ENCODE measurements at regions not wholly inside any gene's neighbourhood (a gene's known extent, or its start where the extent isn't known, plus 50 kb on each side); places are given as distances from the start of the nearest gene placed in this dataset.

- H3K27ac ChIP-seq (ENCODE audit: low read depth, low read length): no peak overlapping the region
Observed at GRCh38 chr21:39034590-39035536, 148.4 kb downstream of the PSMG1 start.

DNA sequence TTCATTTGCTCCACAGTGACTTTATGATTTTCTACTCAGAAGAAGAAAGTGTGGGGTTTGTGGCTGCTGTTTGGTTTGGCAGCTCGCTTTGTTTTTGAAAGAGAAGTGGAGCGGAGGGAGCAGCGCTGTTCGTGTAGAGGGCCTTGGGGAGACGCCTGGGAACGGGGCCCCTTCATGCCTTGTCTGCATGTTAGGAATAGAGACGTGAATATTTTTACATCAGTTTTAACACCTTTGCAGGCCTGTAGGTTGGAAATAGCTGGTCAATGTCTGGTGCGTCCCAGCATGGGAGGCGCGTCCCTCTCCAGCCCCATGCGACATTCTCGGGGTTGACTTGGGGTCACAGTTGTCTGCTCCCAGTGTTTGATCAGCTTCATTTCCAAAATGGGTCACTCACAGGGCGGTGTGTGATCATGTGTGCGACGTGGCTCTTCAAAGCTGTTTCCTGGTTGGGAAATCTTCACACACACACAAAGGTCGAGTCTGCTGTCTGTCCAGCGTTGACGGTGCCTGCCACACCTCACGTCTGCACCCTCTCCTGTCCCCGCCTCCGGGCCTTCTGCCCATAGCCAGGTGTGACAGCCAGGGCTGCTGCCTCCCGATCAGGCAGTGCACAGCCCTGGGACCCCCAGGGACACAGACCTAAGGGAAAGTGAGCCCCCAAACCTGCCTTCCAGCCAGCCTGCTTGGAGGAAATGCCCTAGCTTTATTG, 149.2 kb downstream of the PSMG1 start:
- H3K4me3 ChIP-seq (ENCODE audit: low read depth, low read length): no peak overlapping the region

More at GRCh38 chr21:39034590-39035536, 148.4 kb downstream of the PSMG1 start:
- Histone ChIP-seq H3K36me3 (ENCODE audit: control insufficient read depth, insufficient read depth, low read length) (no peaks in the 10 kb centered on the region), H3K27me3 (ENCODE audit: control insufficient read depth, insufficient read depth, low read length) (no peaks in the 10 kb centered on the region), H3K4me1 (ENCODE audit: control insufficient read depth, insufficient read depth, low read length) (peaks cover 13% of the 10 kb centered on the region), H3K4me3 (ENCODE audit: low read depth, low read length) (no peak overlapping the region), H3K9ac (ENCODE audit: low read length) (no peak overlapping the region), H3K9me3 (ENCODE audit: control insufficient read depth, insufficient read depth, low read depth, low read length) (no peaks in the 10 kb centered on the region)

GRCh38 chr21:39029900-39030884, 153.1 kb downstream of the PSMG1 start:
- Histone ChIP-seq H3K27ac (ENCODE audit: low read depth, low read length) (peak overlapping the region; percentile 44; the same call in 1 of the 2 replicates), H3K4me1 (ENCODE audit: control insufficient read depth, insufficient read depth, low read length) (peaks cover 14% of the 10 kb centered on the region), H3K9ac (ENCODE audit: low read length) (peak overlapping the region; percentile 34), H3K36me3 (ENCODE audit: control insufficient read depth, insufficient read depth, low read length) (no peaks in the 10 kb centered on the region), H3K27me3 (ENCODE audit: control insufficient read depth, insufficient read depth, low read length) (no peaks in the 10 kb centered on the region), H3K9me3 (ENCODE audit: control insufficient read depth, insufficient read depth, low read depth, low read length) (peaks cover 14% of the 10 kb centered on the region), H3K4me3 (ENCODE audit: low read depth, low read length) (no peak overlapping the region)

More for the DNA sequence above, 149.2 kb downstream of the PSMG1 start:
- Histone ChIP-seq H3K4me1 (ENCODE audit: control insufficient read depth, insufficient read depth, low read length) (peaks cover 14% of the 10 kb centered on the region), H3K27me3 (ENCODE audit: control insufficient read depth, insufficient read depth, low read length) (no peaks in the 10 kb centered on the region), H3K9ac (ENCODE audit: low read length) (no peak overlapping the region), H3K27ac (ENCODE audit: low read depth, low read length) (no peak overlapping the region), H3K9me3 (ENCODE audit: control insufficient read depth, insufficient read depth, low read depth, low read length) (no peaks in the 10 kb centered on the region), H3K36me3 (ENCODE audit: control insufficient read depth, insufficient read depth, low read length) (no peaks in the 10 kb centered on the region)

DNA sequence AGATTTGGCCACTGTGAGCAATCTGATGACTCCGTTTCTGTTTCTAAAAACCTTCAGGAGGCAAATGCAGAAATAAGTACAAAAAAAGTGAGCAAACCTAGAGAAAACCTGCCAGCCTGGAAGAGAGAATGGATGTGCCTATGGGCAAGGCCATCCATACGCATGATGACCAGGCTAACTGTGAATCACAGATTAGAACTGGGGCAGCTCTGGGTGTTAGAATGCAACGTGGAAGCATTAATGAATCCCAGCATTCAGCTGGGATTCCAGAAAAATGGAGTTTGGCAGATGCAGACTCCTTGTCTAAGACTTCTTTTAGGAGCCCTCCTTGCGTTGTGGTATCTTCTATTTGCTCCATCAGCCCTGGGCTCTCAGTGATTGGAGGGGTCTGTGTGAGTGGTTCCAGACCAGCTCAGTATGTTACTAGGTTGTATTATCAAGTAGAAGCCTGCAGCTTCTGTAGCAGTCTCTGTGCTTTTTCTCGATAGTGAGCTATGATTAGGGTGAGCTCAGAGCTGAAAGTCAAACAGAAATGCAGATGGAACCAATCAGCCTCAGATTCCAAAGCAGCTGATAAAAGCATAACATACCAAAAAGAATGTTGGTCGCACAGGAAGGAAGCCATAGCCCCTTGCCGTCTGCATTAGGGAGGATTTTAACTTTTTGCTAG, 154.0 kb downstream of the PSMG1 start:
- peaks cover 14% of the 10 kb centered on the region for H3K9me3 ChIP-seq (ENCODE audit: control insufficient read depth, insufficient read depth, low read depth, low read length)
- no peak overlapping the region for H3K27ac ChIP-seq (ENCODE audit: low read depth, low read length)
- H3K36me3 ChIP-seq (ENCODE audit: control insufficient read depth, insufficient read depth, low read length): no peaks in the 10 kb centered on the region
- H3K4me1 ChIP-seq (ENCODE audit: control insufficient read depth, insufficient read depth, low read length): peaks cover 14% of the 10 kb centered on the region
- no peaks in the 10 kb centered on the region for H3K27me3 ChIP-seq (ENCODE audit: control insufficient read depth, insufficient read depth, low read length)
- H3K9ac ChIP-seq (ENCODE audit: low read length): no peak overlapping the region
- no peak overlapping the region for H3K4me3 ChIP-seq (ENCODE audit: low read depth, low read length)

DNA sequence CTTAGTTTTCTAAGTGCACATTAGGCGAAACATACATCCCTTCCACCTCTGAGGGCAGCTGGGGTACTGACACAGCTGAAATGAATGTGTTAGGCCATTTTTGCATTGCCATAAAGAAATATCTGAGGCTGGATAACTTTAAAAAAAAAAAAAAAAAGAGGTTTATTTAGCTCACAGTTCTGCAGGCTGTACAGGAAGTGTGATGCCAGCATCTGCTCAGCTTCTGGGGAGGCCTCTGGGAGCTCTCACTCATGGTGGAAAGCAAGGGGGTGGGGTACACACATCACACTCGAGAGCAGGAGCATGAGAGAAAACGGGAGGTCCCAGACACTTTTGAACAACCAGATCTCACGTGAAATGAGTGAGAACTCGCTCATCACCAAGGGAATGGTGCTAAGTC, 158.1 kb downstream of the PSMG1 start:
- H3K27me3 ChIP-seq (ENCODE audit: control insufficient read depth, insufficient read depth, low read length): no peaks in the 10 kb centered on the region
- H3K4me3 ChIP-seq (ENCODE audit: low read depth, low read length): no peak overlapping the region
- H3K9ac ChIP-seq (ENCODE audit: low read length): no peak overlapping the region
- H3K36me3 ChIP-seq (ENCODE audit: control insufficient read depth, insufficient read depth, low read length): no peaks in the 10 kb centered on the region
- peaks cover 14% of the 10 kb centered on the region for H3K9me3 ChIP-seq (ENCODE audit: control insufficient read depth, insufficient read depth, low read depth, low read length)
- H3K4me1 ChIP-seq (ENCODE audit: control insufficient read depth, insufficient read depth, low read length): peaks cover 20% of the 10 kb centered on the region
- H3K27ac ChIP-seq (ENCODE audit: low read depth, low read length): no peak overlapping the region

GRCh38 chr21:39024538-39024937, 158.7 kb downstream of the PSMG1 start:
- no peak overlapping the region for H3K27ac ChIP-seq (ENCODE audit: low read depth, low read length)
- no peak overlapping the region for H3K9ac ChIP-seq (ENCODE audit: low read length)
- H3K4me1 ChIP-seq (ENCODE audit: control insufficient read depth, insufficient read depth, low read length): peaks cover 16% of the 10 kb centered on the region
- H3K27me3 ChIP-seq (ENCODE audit: control insufficient read depth, insufficient read depth, low read length): no peaks in the 10 kb centered on the region
- H3K4me3 ChIP-seq (ENCODE audit: low read depth, low read length): no peak overlapping the region
- peaks cover 14% of the 10 kb centered on the region for H3K9me3 ChIP-seq (ENCODE audit: control insufficient read depth, insufficient read depth, low read depth, low read length)
- no peaks in the 10 kb centered on the region for H3K36me3 ChIP-seq (ENCODE audit: control insufficient read depth, insufficient read depth, low read length)

DNA sequence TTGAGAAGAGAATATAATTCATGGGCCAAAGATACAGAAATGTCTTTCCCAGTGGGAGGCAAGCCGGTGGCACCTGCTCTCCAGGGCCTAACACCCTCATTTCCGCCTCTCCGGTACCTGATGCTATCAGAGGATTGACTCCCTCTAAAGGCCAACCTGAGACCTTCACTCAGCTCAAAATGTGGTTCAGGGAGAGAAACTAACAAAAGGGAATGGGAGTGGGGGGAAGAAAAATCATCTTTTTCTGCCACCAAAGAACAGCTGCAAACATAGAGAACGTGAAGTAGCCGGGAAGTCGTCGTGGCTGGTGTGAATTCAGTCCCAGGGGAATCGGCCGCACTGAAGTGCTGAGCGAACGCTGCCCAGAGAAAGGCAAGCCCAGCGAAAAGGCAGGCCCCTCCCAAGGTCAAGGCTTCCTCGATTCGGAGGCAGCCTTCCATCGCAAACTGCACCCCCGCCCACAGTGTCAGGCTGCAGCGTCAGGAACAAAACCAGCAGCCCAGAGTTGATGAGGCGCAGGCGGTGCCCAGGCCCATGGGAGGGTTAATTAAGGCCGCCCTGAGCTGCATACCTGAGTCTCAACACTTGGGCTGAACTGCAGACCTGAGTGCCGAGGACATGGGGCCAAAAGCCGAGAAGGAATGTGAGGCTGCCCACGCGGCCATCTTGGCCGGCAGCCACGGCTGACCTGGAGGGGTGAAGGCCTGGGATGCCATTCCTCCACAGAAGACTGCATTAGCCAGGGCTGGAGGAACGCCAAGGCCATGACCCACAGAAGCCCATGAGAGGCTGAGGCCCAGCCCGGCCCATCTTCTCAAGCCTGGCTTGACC, 160.2 kb downstream of the PSMG1 start:
- Histone ChIP-seq H3K27ac (ENCODE audit: low read depth, low read length) (no peak overlapping the region), H3K4me3 (ENCODE audit: low read depth, low read length) (no peak overlapping the region), H3K9ac (ENCODE audit: low read length) (no peak overlapping the region), H3K4me1 (ENCODE audit: control insufficient read depth, insufficient read depth, low read length) (peaks cover 16% of the 10 kb centered on the region), H3K27me3 (ENCODE audit: control insufficient read depth, insufficient read depth, low read length) (no peaks in the 10 kb centered on the region), H3K36me3 (ENCODE audit: control insufficient read depth, insufficient read depth, low read length) (no peaks in the 10 kb centered on the region), H3K9me3 (ENCODE audit: control insufficient read depth, insufficient read depth, low read depth, low read length) (peaks cover 12% of the 10 kb centered on the region)

DNA sequence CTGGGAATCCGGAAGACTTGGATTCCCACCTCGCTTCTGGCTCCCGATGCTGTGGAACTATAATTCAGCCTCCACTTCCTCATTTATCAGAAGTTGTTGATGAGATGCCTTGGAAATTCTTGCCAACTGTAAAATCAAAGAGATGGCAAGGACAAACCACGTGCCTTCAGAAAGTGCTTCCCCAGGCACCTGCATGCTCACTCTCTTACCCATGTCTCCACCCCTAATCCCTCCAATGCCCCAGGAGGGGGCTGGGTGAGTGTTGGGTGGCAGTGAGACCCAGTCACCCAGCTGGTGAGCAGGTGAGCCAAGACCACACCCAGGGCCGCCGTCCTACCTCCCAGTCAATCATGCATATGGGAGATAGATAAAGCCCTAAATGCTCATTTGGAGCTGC, 160.8 kb downstream of the PSMG1 start:
- no peak overlapping the region for H3K9ac ChIP-seq (ENCODE audit: low read length)

GRCh38 chr21:39022035-39022434, 161.2 kb downstream of the PSMG1 start:
- H3K27ac ChIP-seq (ENCODE audit: low read depth, low read length): no peak overlapping the region
- H3K9me3 ChIP-seq (ENCODE audit: control insufficient read depth, insufficient read depth, low read depth, low read length): peaks cover 7% of the 10 kb centered on the region; the same call in 1 of the 2 replicates
- H3K4me1 ChIP-seq (ENCODE audit: control insufficient read depth, insufficient read depth, low read length): peaks cover 16% of the 10 kb centered on the region
- H3K4me3 ChIP-seq (ENCODE audit: low read depth, low read length): no peak overlapping the region
- no peaks in the 10 kb centered on the region for H3K27me3 ChIP-seq (ENCODE audit: control insufficient read depth, insufficient read depth, low read length)
- no peak overlapping the region for H3K9ac ChIP-seq (ENCODE audit: low read length)
- no peaks in the 10 kb centered on the region for H3K36me3 ChIP-seq (ENCODE audit: control insufficient read depth, insufficient read depth, low read length)

More for the DNA sequence above, 160.8 kb downstream of the PSMG1 start:
- no peaks in the 10 kb centered on the region for H3K27me3 ChIP-seq (ENCODE audit: control insufficient read depth, insufficient read depth, low read length)
- no peak overlapping the region for H3K27ac ChIP-seq (ENCODE audit: low read depth, low read length)
- peaks cover 16% of the 10 kb centered on the region for H3K4me1 ChIP-seq (ENCODE audit: control insufficient read depth, insufficient read depth, low read length)
- no peaks in the 10 kb centered on the region for H3K36me3 ChIP-seq (ENCODE audit: control insufficient read depth, insufficient read depth, low read length)
- H3K4me3 ChIP-seq (ENCODE audit: low read depth, low read length): no peak overlapping the region
- H3K9me3 ChIP-seq (ENCODE audit: control insufficient read depth, insufficient read depth, low read depth, low read length): peaks cover 7% of the 10 kb centered on the region; the same call in 1 of the 2 replicates
